ENCODE measurements at regions not wholly inside any gene's neighbourhood (a gene's known extent, or its start where the extent isn't known, plus 50 kb on each side); places are given as distances from the start of the nearest gene placed in this dataset.

DNA sequence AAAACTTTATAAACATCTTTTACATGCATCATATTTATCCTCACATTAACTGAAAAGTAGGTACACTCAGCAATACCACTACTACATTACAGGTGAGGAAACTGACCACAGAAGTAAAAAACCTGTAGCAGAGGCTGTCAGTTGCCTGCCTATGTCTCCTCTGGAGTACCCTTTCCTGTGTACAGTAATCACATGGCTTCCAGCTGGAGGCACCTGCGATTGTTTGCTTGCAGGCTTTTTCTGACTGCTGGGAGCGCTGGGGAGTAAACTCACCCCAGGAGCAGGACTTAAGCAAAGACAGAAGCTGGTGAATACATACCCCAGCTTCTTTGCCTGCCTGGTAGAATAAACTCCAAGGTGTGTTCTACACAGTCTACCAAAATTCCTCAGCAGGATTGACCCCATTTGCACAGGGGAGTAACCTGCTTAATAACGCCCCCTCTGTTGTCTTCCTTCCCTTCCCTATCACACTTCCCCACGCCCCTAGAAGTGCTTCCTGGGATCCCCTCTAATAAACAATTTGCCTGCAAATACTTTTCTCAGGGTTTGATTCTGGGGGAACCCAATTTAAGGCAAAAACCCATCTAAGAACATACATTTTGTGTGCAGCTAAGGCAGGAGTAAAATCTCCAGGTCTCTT is 138.9 kb downstream of the PTH2R start:
- H3K4me3 ChIP-seq (ENCODE audit: low read depth, low read length) = no peak overlapping the region
- TF ChIP-seq, protein P1, sequence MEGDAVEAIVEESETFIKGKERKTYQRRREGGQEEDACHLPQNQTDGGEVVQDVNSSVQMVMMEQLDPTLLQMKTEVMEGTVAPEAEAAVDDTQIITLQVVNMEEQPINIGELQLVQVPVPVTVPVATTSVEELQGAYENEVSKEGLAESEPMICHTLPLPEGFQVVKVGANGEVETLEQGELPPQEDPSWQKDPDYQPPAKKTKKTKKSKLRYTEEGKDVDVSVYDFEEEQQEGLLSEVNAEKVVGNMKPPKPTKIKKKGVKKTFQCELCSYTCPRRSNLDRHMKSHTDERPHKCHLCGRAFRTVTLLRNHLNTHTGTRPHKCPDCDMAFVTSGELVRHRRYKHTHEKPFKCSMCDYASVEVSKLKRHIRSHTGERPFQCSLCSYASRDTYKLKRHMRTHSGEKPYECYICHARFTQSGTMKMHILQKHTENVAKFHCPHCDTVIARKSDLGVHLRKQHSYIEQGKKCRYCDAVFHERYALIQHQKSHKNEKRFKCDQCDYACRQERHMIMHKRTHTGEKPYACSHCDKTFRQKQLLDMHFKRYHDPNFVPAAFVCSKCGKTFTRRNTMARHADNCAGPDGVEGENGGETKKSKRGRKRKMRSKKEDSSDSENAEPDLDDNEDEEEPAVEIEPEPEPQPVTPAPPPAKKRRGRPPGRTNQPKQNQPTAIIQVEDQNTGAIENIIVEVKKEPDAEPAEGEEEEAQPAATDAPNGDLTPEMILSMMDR (IDR thresholded peaks at IDR 0.05; ENCODE audit: low read depth, low read length, missing control alignments) = no peak
- no peak for DNase-seq (ENCODE audit: low read depth)

DNA sequence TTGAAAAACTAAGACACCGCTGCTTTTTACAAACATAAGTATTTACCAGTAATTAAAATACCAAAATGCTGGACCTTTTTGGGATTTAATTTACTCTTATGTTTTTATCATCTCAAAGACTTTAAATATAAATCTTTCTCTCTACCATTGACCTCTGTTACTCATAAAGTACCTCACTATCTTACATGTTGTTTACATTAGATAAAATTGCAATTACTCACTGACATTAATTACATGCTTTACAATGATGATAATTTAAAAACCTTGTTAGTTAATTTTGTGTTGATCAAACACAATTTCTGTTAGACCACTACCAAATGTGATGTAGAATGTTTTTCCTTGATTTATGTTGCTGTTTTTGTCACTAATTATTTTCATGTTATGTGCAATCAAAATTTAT is 139.5 kb downstream of the PTH2R start:
- TF ChIP-seq, protein P1 (IDR thresholded peaks at IDR 0.05; ENCODE audit: low read depth, low read length, missing control alignments) = no peak
- DNase-seq (ENCODE audit: low read depth) = no peak
- no peak overlapping the region for H3K4me3 ChIP-seq (ENCODE audit: low read depth, low read length)

DNA sequence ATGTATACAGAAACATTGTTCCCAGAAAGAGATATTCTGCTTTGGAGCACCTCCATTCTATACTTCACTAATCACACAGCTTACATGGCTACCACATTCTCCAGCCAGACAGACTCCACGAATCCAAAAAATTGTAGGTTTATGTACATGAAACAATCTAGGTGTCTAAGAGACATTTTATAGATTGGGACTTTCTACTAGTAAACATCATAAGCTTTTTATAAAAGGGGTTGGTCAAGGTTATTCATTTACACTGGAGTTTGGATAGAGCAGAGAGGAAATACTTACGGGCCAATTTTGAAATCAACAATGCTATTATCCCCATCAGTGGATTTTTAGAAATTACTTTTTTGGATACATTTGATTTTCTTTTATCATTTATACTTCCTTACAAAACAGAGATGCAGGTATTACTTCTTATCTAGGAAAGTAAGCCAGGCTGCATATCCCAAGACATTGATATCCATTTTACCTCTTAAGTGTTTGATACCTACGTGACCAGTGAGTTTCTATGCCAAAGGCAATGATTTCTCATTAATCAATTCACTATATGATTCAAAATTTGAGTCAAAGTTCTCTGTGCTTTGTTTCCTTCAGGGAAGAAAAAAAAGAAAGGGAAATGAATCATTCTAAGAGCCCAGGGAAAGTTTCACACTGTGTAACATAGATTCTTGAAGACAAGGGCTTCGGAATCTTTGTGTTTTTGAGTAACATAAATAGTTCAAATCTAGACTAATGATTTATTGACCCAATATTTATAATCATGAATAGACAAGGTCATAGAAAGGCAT is 140.5 kb downstream of the PTH2R start:
- H3K4me3 ChIP-seq (ENCODE audit: low read depth, low read length) = no peak overlapping the region
- TF ChIP-seq, protein P1 (IDR thresholded peaks at IDR 0.05; ENCODE audit: low read depth, low read length, missing control alignments) = no peak
- no peak for DNase-seq (ENCODE audit: low read depth)

DNA sequence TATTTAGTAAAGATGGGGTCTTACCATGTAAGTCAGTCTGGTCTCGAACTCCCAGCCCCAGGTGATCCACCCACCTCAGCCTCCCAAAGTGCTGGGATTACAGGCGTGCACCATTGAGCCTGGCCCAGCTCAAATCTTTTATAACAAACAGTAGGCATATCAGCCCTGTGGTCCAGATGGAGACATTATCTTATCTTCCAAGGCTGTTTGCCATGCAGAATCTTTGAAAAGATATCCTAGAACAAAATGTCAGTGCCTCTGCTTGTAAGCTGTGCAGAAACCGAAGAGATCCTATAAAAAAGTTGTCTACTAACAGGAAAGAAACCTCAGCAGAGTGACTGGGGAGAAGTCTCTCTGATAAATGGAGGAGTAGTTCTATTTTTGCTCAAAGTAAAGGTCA is 142.1 kb downstream of the PTH2R start:
- no peak overlapping the region for H3K4me3 ChIP-seq (ENCODE audit: low read depth, low read length)
- TF ChIP-seq, protein P1 (IDR thresholded peaks at IDR 0.05; ENCODE audit: low read depth, low read length, missing control alignments) = no peak
- DNase-seq (ENCODE audit: low read depth) = no peak

DNA sequence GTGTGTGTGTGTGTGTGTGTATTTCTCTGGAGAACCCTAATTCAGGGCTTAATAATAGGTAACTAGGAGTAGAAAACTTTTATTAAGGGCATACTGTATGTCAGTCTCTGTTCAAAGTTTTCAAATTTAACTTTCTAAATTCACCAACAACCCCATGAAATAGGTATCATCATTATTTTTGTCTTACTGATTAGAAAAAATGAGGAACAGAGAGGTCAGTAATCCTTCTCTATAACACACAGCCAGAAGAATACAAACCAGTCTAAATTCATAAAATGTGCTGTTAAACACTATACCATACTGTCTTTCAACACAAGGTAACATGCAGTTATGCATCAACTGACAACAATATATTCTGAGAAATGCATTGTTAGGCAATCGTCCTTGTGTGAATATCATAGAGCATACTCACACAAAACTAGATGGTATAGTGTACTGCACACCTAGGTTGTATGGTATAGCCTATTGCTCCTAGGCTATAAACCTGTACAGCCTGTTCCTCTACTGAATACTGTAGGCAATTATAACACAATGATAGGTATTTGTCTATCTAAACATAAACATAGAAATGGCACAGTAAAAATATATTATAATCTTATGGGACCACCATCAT is 143.1 kb downstream of the PTH2R start:
- no peak overlapping the region for H3K4me3 ChIP-seq (ENCODE audit: low read depth, low read length)
- TF ChIP-seq, protein P1 (IDR thresholded peaks at IDR 0.05; ENCODE audit: low read depth, low read length, missing control alignments) = no peak

DNA sequence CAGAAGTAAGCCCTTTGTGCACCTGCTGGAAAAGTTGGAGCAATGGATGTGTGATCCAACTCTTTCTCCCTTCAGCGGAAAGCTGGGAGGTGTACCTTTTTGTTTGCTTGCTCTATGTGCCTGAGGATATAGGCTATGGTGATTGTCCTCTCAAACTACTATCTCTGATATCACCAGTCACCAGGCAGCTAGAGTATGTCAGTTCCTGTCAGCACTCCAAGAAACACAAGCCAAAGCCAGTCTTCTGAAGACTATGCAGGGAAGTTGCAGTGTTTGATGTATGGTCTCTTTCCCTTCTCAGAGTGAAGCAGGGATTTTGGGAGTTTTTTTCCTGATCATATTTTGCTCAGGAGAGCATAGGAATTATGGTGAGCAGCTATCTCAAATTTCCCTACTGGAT is 146.4 kb downstream of the PTH2R start:
- H3K4me3 ChIP-seq (ENCODE audit: low read depth, low read length) = no peak overlapping the region
- no peak for DNase-seq (ENCODE audit: low read depth)
- TF ChIP-seq, protein P1 (IDR thresholded peaks at IDR 0.05; ENCODE audit: low read depth, low read length, missing control alignments) = no peak

More for the DNA sequence above, 143.1 kb downstream of the PTH2R start:
- no peak for DNase-seq (ENCODE audit: low read depth)
